ENCODE measurements at regions not wholly inside any gene's neighbourhood (a gene's known extent, or its start where the extent isn't known, plus 50 kb on each side); places are given as distances from the start of the nearest gene placed in this dataset.

DNA sequence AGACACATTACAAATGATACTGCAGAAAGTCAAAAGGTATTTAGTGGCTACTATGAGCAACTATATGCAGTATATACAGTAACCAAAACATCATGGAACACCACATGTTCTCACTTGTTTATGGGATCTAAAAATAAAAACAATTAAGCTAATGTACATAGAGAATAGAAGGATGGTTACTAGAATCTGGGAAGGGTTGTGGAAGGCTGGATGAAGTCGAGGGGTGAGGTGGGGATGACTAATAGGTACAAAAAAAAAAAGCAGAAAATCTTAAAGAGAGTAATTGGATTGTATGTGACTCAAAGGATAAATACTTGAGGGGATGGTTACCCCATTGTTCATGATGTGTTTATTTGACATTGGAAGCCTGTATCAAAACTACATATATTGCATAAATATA, 848.8 kb upstream of the GBE1 start:
- WGBS, 2 donors (ENCODE audit: low coverage in 1 of 2) = 29 to 47% methylated on average over 1 of the region's 1 CpG
- Histone ChIP-seq H3K4me1 (no peaks in the 10 kb centered on the region), H3K27me3 (no peaks in the 10 kb centered on the region), H3K27ac (no peak overlapping the region), H3K36me3 (no peaks in the 10 kb centered on the region), H3K4me3 (no peak overlapping the region), H3K9me3 (no peaks in the 10 kb centered on the region)
- no peak for ATAC-seq
- no peak for TF ChIP-seq POLR2AphosphoS5 (IDR thresholded peaks at IDR 0.05)
- TF ChIP-seq POLR2A (IDR thresholded peaks at IDR 0.05) = no peak
- no peak for TF ChIP-seq EP300 (IDR thresholded peaks at IDR 0.05)
- TF ChIP-seq, protein P1, sequence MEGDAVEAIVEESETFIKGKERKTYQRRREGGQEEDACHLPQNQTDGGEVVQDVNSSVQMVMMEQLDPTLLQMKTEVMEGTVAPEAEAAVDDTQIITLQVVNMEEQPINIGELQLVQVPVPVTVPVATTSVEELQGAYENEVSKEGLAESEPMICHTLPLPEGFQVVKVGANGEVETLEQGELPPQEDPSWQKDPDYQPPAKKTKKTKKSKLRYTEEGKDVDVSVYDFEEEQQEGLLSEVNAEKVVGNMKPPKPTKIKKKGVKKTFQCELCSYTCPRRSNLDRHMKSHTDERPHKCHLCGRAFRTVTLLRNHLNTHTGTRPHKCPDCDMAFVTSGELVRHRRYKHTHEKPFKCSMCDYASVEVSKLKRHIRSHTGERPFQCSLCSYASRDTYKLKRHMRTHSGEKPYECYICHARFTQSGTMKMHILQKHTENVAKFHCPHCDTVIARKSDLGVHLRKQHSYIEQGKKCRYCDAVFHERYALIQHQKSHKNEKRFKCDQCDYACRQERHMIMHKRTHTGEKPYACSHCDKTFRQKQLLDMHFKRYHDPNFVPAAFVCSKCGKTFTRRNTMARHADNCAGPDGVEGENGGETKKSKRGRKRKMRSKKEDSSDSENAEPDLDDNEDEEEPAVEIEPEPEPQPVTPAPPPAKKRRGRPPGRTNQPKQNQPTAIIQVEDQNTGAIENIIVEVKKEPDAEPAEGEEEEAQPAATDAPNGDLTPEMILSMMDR (IDR thresholded peaks at IDR 0.05) = no peak

DNA sequence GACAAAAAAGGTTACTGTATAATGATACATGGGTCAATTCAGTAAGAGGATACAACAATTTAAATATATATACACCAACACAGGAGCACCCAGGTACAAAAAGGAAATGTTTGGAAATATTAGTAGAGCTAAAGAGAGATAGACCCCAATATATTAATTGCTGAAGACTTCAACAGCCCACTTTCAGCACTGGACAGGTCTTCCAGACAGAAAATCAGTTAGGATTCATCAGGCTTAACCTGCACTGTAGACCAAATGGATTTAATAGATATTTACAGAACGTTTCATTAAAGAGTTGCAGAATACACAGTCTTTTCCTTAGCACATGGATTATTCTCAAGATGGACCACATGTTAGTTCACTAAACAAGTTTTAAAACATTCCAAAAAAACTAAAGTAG, 845.9 kb upstream of the GBE1 start:
- 43 to 63% methylated on average over 1 of the region's 1 CpG for WGBS, 2 donors (ENCODE audit: low coverage in 1 of 2)
- Histone ChIP-seq H3K27me3 (no peaks in the 10 kb centered on the region), H3K36me3 (no peaks in the 10 kb centered on the region), H3K4me3 (no peak overlapping the region), H3K4me1 (no peaks in the 10 kb centered on the region), H3K9me3 (no peaks in the 10 kb centered on the region), H3K27ac (no peak overlapping the region)
- TF ChIP-seq POLR2A (IDR thresholded peaks at IDR 0.05) (no peak), POLR2AphosphoS5 (IDR thresholded peaks at IDR 0.05) (no peak), EP300 (IDR thresholded peaks at IDR 0.05) (no peak)
- TF ChIP-seq, protein P1 (IDR thresholded peaks at IDR 0.05) = no peak
- no peak for ATAC-seq

DNA sequence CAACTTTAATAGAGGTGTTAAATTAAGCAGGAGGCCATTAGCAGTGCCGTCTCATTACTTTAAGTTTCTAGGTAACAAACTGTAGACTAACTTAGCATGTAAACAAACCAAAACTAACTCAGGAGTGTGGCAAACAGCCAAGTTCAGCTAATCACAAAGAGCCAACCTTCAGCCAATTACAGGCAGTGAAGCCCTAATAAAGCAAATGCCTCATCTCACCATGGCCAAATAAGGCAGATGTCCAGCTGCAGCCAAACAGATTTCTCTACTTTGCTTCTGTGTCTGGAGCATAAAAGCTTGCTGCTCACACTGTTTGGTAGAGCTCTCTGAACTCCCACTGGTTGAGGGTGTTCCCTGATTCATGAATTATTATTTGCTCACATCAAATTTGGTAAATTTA, 835.4 kb upstream of the GBE1 start:
- 43 to 50% methylated on average over 1 of the region's 1 CpG for WGBS, 2 donors (ENCODE audit: low coverage in 1 of 2)
- no peak for TF ChIP-seq POLR2A (IDR thresholded peaks at IDR 0.05)
- no peak for TF ChIP-seq POLR2AphosphoS5 (IDR thresholded peaks at IDR 0.05)
- TF ChIP-seq, protein P1 (IDR thresholded peaks at IDR 0.05) = no peak
- no peak for TF ChIP-seq EP300 (IDR thresholded peaks at IDR 0.05)
- Histone ChIP-seq H3K9me3 (peaks cover 0 to 22% (median 0%) of the 10 kb centered on the region in 3 donors), H3K27ac (no peak overlapping the region), H3K36me3 (no peaks in the 10 kb centered on the region), H3K27me3 (no peaks in the 10 kb centered on the region), H3K4me3 (no peak overlapping the region), H3K4me1 (no peaks in the 10 kb centered on the region)
- no peak for ATAC-seq

DNA sequence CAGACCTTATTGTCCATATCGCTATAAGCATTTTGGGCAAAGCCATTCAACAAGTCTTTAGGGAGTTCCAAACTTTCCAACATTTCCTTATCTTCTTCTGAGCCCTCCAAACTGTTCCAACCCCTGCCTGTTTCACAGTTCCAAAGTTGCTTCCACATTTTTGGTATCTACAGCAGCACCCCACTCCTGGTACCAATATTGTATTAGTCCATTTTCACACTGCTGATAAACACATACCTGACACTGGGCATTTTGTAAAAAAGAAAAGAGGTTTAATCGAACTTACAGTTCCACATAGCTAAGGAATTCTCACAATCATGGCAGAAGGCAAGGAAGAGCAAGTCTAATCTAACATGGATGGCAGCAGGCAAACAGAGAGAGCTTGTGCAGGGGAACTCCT, 834.1 kb upstream of the GBE1 start:
- TF ChIP-seq EP300 (IDR thresholded peaks at IDR 0.05) (no peak), POLR2A (IDR thresholded peaks at IDR 0.05) (no peak), POLR2AphosphoS5 (IDR thresholded peaks at IDR 0.05) (no peak)
- TF ChIP-seq, protein P1 (IDR thresholded peaks at IDR 0.05) = no peak
- Histone ChIP-seq H3K27me3 (no peaks in the 10 kb centered on the region), H3K4me1 (no peaks in the 10 kb centered on the region), H3K4me3 (no peak overlapping the region), H3K9me3 (peaks cover 0 to 22% (median 0%) of the 10 kb centered on the region in 3 donors), H3K36me3 (no peaks in the 10 kb centered on the region), H3K27ac (no peak overlapping the region)
- no peak for ATAC-seq
- WGBS, 2 donors (ENCODE audit: low coverage in 1 of 2) = 80 to 91% methylated on average over 2 of the region's 2 CpGs

DNA sequence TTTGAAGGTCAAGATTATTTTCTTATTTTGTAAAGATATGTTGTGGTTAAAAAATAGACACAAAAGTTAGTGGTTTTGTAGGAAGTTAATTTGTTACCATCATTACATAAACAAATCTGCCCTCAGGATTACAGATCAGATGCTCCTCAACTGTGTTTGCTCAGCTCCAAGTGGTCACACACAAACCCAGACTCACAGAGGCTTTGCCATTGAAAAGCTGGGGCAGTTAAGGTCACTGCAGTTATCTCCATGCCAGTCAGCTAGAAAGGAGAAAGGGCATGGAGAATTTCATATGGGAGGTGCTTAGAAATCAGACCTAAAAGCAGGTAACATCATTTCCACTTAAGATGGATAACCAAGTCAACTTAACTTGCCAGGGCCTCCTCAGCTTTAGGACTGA, 825.7 kb upstream of the GBE1 start:
- TF ChIP-seq, protein P1 (IDR thresholded peaks at IDR 0.05) = no peak
- TF ChIP-seq EP300 (IDR thresholded peaks at IDR 0.05) (no peak), POLR2AphosphoS5 (IDR thresholded peaks at IDR 0.05) (no peak), POLR2A (IDR thresholded peaks at IDR 0.05) (no peak)
- Histone ChIP-seq H3K27ac (no peak overlapping the region), H3K4me1 (no peaks in the 10 kb centered on the region), H3K4me3 (no peak overlapping the region), H3K36me3 (no peaks in the 10 kb centered on the region), H3K27me3 (no peaks in the 10 kb centered on the region), H3K9me3 (no peaks in the 10 kb centered on the region)
- no peak for ATAC-seq
